ENCODE measurements at regions not wholly inside any gene's neighbourhood (a gene's known extent, or its start where the extent isn't known, plus 50 kb on each side); places are given as distances from the start of the nearest gene placed in this dataset.

DNA sequence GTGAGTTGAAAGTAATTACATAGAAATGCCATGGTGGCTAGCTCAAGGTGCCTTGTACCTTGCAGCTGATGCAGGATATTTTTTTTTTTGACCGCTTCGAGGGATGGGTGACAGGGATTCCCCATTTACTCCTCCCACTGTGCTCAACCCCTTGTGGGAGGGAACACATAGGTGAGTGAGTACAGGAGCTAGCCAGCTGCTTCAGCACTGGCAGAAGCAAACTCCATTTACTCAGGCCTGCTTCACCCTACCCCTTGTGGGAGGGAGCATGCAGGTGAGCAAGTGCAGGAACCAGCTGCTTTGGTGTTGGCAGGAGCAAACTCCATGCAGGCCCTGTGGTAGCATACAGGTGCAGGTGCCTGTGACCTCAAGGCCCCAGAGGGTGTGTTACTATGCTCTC, 330.1 kb downstream of the TDRD3 start:
- no peak for TF ChIP-seq POLR2A (IDR thresholded peaks at IDR 0.05; ENCODE audit: low read length)
- no peak for TF ChIP-seq GATA1 (IDR thresholded peaks at IDR 0.05; ENCODE audit: low read depth, low read length)
